ENCODE measurements at regions not wholly inside any gene's neighbourhood (a gene's known extent, or its start where the extent isn't known, plus 50 kb on each side); places are given as distances from the start of the nearest gene placed in this dataset.

DNA sequence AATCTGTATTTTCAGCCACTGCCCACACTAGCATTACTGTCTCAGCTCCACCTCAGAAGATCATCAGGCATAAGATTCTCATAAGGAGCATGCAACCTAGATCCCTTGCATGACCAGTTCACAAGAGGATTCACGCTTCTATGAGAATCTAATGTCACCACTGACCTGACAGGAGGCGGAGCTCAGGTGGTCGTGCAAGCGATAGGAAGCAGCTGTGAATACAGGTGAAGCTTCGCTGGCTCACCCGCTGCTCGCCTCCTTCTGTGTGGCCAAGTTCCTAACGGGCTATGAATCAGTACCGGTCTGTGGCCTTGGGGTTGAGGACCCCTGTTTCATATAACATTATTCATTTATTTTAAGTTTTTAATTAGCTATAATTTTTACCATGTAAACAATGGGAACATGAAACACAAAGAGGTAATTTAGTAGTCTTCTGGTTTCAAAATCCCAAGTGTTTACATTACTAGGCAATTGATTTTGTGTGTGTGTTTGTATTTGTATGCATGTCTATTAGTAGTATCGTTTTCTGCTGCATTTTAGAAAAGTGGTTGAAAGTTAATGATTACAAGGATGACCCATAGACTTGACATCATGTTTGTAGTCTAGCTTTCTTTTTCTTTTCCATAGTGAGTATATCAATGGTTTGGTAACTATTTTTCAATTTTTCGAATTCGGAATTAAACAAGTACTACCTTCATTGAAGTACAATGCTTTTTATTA lies 159.4 kb downstream of the TENT4A start:
- no peak for DNase-seq

- no peak for DNase-seq
Observed at GRCh38 chr5:6873359-6873758, 160.1 kb downstream of the TENT4A start.

- DNase-seq: no peak
Observed at GRCh38 chr5:6875376-6875775, 162.1 kb downstream of the TENT4A start.

- DNase-seq: no peak
Observed at GRCh38 chr5:6877986-6878828, 165.0 kb downstream of the TENT4A start.

- no peak for DNase-seq
Observed at GRCh38 chr5:6885581-6885980, 172.3 kb downstream of the TENT4A start.

- DNase-seq: no peak
Observed at GRCh38 chr5:6886866-6887265, 173.6 kb downstream of the TENT4A start.

- DNase-seq: no peak
Observed at GRCh38 chr5:6889030-6889429, 175.8 kb downstream of the TENT4A start.

- peak in 1 of 2 experiments; percentile 59 for DNase-seq
Observed at GRCh38 chr5:6899221-6899620, 186.0 kb downstream of the TENT4A start.

DNA sequence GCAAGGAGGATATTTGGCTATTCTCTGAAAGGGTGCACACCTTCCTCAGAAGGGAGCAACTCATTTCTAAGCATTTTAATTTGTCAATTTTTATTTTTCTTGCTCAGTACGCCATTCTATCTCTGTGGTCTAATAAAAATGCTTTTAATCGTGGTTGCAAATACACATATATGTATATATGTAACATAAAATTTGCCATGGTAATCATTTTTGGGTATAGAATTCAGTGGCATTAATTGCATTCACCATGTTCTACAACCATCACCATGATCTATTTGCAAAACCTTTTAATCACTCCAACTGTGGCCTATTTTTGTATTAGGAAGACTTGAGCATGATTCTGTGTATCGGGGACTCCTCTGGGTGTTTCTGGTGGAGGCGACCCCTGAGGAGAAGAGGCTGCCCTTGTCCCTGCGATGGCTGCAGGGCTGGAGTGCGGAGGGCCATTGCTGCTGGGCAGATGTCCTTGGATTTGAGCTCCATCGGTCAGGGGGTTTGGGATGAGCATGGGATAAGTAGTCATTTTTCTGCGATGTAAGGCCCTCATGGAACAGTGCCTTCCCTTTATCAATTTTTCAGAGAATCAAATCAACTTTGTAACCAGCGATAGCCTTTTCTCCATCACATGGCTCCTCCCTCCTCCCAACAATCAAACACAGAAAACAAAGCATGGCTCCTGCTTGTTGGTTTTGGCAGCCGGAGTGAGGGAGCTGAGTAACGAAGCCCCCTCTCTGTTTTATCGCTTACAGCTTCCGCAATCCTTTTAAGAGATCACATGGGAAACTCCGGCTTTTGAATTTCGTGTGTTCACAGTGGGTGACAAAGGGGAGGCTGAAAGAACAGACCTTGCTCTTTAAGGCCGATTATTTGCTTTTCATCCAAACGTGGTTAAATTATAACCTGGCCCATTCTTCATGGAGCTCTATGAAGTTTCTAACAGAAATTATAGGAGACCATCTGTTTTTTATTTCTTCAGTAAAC lies 187.3 kb downstream of the TENT4A start:
- DNase-seq: peak; percentile 19 to 79

- no peak for DNase-seq
Observed at GRCh38 chr5:6902094-6902493, 188.9 kb downstream of the TENT4A start.

GRCh38 chr5:6902597-6902996 lies 189.4 kb downstream of the TENT4A start:
- peak; percentile 63 to 92 for DNase-seq

GRCh38 chr5:6903934-6904333 lies 190.7 kb downstream of the TENT4A start:
- no peak for DNase-seq

DNA sequence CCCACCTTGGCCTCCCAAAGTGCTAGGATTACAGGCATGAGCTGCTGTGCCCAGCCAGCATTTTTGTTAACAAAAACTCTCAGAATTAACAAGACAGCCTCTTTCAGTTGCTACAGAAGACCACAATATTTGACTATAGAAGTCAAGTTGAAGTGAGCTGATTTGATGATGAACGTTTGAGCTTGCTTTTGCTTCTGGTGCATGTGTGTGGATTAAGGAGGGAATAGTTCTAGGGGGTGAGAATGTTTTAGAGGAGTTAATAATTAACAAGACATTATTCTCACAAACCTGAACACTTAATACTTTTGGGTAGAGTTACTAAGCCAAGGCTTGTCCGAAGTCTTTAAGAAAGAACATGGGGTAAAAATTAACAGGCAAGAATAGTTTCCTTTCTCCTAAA lies 191.6 kb downstream of the TENT4A start:
- no peak for DNase-seq

GRCh38 chr5:6905423-6905822 lies 192.2 kb downstream of the TENT4A start:
- DNase-seq: no peak

DNA sequence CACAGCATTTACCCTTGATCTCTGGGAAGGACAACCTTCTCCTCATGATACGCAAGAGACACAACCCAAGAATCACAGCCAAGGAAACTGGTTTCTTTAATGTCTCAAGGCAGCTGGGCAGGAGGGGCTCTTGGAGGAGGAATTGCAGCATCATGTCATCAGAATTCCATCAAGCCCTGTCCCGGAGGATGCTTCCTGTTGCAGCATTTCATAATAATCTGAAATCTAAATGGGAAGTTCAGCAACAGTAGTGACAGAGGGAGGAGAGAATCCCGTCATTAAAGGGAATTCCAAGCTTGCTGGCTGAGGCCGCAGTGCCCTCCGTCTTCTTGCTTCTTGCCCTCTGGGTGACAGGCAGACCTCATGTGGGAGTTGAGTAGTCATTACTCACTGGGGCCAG lies 192.7 kb downstream of the TENT4A start:
- DNase-seq: no peak

DNA sequence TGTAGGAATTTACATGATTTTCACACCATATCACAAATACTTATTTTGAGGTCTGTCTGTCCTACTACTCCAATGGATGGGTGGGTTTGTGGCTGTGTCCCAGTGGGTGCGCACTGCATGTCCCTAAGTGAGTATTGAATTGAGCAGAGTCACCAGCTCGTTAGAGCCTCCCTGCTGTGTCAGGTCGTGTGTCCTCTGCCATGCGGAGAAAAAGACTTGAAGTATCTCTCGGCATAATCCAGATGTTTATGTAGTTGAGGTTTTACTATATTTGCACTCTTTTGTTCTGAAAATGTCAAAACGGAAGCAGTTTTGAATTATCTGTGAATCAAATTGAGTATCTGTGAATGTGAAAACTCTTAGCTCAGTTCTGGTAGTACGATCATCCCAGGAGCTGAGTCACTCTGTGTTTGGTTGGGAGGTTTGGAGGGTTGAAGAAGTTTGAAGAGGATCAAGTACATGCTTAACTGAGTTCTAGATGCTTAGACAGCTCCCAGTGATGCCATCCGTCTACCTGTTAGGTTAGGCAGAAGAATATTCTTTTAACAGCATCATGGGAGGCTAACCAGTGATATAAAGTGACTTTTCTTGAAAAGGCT lies 194.2 kb downstream of the TENT4A start:
- no peak for DNase-seq

DNA sequence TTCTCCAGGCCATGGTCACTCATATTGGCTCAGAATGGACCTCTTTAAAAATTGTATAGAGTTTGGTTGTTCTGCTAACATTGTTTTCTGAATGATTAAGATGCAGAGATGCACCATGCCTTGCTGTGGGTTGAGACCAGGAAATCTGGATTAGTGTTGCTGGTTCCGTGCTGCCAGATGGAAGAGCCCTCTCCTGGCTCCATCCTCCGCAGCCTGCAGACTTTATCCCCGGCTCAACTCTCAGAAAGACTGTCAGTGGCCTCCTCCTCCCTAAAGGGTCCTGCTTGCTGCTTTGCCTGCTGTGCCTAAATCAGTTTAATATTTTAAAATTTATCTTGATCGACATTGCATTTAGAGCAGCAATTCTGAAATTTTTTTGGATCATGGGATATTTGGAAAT lies 196.7 kb downstream of the TENT4A start:
- DNase-seq: no peak

DNA sequence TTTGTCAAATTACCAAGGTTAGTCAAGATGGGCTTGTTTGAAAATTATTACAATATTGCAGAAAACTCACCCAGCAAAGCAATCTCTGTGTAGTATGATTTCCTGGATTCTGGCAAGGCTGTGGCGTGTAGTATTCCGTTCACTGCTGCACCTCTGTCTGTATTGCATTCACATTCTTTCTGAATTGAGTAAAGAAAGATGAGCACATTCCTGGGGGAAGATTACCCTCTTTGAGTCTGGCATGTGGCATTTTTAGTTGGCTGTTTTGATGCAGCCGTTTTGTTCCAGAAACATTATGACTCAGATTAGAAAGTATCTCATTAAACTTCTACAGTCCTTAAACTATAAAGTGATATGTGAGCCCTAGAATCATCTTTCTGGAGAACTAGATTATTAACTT lies 197.7 kb downstream of the TENT4A start:
- DNase-seq: no peak

GRCh38 chr5:6914347-6914746 lies 201.1 kb downstream of the TENT4A start:
- no peak for DNase-seq

DNA sequence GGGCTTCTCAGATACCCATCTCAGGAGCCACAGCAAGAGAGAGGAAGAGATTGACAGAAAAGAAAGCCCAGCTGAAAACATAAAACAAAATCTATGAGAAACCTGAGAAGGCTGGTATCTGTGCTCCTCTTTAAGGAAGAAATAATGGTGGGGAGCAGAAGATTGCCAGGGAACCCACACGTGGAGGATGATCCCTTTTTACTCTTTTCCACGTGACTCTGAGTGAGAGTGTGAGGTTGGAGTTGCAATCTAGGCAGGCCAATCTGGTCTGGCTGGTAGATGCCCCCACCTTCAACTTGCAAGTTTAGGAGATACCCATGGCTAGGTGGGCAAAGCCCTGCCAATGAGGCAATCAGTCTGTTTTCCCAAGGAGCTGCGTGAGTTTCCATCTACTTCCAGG lies 202.3 kb downstream of the TENT4A start:
- DNase-seq: no peak

DNA sequence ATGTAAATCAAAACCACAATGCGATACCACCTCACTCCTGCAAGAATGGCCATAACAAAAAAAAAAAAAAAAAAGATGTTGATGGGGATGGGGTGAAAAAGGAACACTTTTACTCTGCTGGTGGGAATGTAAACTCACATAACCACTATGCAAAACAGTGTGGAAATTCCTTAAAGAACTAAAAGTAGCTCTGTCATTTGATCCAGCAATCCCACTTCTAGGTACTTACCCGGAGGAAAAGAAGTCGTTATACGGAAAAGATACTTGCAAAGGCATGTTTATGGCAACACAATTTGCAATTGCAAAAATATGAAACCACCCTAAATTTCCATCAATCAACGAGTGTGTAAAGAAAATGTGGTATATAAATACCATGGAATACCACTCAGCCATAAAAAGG lies 205.0 kb downstream of the TENT4A start:
- DNase-seq: no peak

DNA sequence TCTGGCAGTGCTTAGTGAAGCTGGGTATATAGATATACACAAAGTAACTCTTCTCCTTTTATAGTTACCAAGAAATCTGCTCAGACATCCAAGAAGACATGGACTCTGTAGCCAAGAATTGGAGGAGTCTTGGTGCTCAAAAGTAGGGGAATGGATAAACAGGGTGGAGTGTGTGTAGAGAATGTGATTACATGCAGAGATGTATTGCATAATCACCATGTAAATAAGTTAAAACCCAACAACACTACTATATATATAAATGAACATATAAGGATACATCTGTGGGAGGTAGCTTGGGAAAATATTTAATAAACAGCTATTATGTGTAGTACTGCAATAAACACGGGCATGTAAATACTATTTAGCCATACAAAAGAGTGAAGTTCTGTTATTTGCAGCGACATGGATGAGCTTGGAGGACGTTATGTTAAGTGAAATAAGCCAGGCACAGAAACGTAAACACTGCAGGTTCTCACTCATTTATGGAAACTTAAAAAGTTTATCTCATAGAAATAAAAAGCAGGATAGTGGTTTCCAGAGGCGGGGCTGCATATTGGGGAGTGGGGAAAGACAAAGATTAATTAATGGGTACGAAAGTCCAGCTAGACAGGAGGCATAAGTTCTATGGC lies 207.5 kb downstream of the TENT4A start:
- no peak for DNase-seq
